DND-41 (cell line): ENCODE measurements at regions not wholly inside any gene's neighbourhood (a gene's known extent, or its start where the extent isn't known, plus 50 kb on each side); places are given as distances from the start of the nearest gene placed in this dataset.

Experiments used
- ATAC-seq: fragments of 200-7000 bp; cut with Tn5 transposase; 3 replicates; pipeline ENCODE4 v1.9.1; 2021; ENCODE audit warnings: low read depth; ENCODE audit not compliant: insufficient read depth
- DNase-seq: peaks from one replicate; pipeline ENCODE4 v3.0.0-alpha.2; 2020
- H2AFZ ChIP-seq: 2 replicates; pipeline ENCODE4 v1.6.0; 2012; ENCODE audit warnings: low read depth, low read length
- H3K27ac ChIP-seq: 2 replicates; pipeline ENCODE4 v1.5.1; 2012; ENCODE audit warnings: low read length, inconsistent platforms
- H3K27me3 ChIP-seq: fragments of 200-600 bp; sonication (generic); 2 replicates; pipeline ENCODE4 v1.6.0; 2012; ENCODE audit warnings: low read length, mild to moderate bottlenecking, inconsistent platforms; ENCODE audit not compliant: insufficient read depth, poor library complexity
- H3K36me3 ChIP-seq: 2 replicates; pipeline ENCODE4 v1.5.1; 2012; ENCODE audit warnings: low read length, inconsistent platforms; ENCODE audit not compliant: insufficient read depth
- H3K4me1 ChIP-seq: 2 replicates; pipeline ENCODE4 v1.5.1; 2012; ENCODE audit warnings: mild to moderate bottlenecking, low read length; ENCODE audit not compliant: insufficient read depth
- H3K4me2 ChIP-seq: 2 replicates; pipeline ENCODE4 v1.6.0; 2012; ENCODE audit warnings: mild to moderate bottlenecking, moderate library complexity, low read length, inconsistent platforms; ENCODE audit not compliant: insufficient read depth
- H3K4me3 ChIP-seq, 2 experiments: fragments of 200-600 bp in 1 of 2; shearing (Covaris generic) in 1 of 2; 2 replicates each; pipeline ENCODE4 v1.5.1; 2012 to 2016; ENCODE audit warnings: inconsistent platforms in 2 of 2, low read length in 2 of 2, mild to moderate bottlenecking in 2 of 2, low read depth in 1 of 2, moderate library complexity in 1 of 2
- H3K79me2 ChIP-seq: 2 replicates; pipeline ENCODE4 v1.6.0; 2012; ENCODE audit warnings: low read length, inconsistent platforms; ENCODE audit not compliant: insufficient read depth
- H3K9ac ChIP-seq: 2 replicates; pipeline ENCODE4 v1.6.0; 2012; ENCODE audit warnings: low read depth, mild to moderate bottlenecking, inconsistent platforms, low read length, moderate library complexity
- H3K9me3 ChIP-seq: 2 replicates; pipeline ENCODE4 v1.5.1; 2012; ENCODE audit warnings: low read length, moderate library complexity, mild to moderate bottlenecking, inconsistent platforms; ENCODE audit not compliant: insufficient read depth, severe bottlenecking
- H4K20me1 ChIP-seq: 2 replicates; pipeline ENCODE4 v1.6.0; 2012; ENCODE audit warnings: low read length; ENCODE audit not compliant: insufficient read depth
- EZH2 ChIP-seq: IDR thresholded peaks from 3 replicates; pipeline ENCODE4 v1.6.1; 2012; ENCODE audit warnings: borderline replicate concordance, low read depth, mild to moderate bottlenecking, moderate library complexity, low read length, inconsistent platforms; ENCODE audit not compliant: severe bottlenecking
- TF ChIP-seq, protein P1 (sequence below): IDR thresholded peaks from 2 replicates; pipeline ENCODE4 v1.5.1; 2012; ENCODE audit warnings: borderline replicate concordance, low read length, moderate library complexity, mild to moderate bottlenecking; ENCODE audit not compliant: poor library complexity, severe bottlenecking; ENCODE audit errors: extremely low read depth

- Histone ChIP-seq H3K9me3 (no peaks in the 10 kb centered on the region), H3K4me3 (no peak overlapping the region), H3K4me2 (no peak overlapping the region), H3K36me3 (no peaks in the 10 kb centered on the region), H3K4me1 (no peaks in the 10 kb centered on the region), H2AFZ (no peak overlapping the region), H4K20me1 (no peaks in the 10 kb centered on the region), H3K9ac (no peak overlapping the region), H3K79me2 (no peaks in the 10 kb centered on the region), H3K27ac (no peak overlapping the region), H3K27me3 (no peaks in the 10 kb centered on the region)
- no peak for ATAC-seq
- TF ChIP-seq, protein P1, sequence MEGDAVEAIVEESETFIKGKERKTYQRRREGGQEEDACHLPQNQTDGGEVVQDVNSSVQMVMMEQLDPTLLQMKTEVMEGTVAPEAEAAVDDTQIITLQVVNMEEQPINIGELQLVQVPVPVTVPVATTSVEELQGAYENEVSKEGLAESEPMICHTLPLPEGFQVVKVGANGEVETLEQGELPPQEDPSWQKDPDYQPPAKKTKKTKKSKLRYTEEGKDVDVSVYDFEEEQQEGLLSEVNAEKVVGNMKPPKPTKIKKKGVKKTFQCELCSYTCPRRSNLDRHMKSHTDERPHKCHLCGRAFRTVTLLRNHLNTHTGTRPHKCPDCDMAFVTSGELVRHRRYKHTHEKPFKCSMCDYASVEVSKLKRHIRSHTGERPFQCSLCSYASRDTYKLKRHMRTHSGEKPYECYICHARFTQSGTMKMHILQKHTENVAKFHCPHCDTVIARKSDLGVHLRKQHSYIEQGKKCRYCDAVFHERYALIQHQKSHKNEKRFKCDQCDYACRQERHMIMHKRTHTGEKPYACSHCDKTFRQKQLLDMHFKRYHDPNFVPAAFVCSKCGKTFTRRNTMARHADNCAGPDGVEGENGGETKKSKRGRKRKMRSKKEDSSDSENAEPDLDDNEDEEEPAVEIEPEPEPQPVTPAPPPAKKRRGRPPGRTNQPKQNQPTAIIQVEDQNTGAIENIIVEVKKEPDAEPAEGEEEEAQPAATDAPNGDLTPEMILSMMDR = no peak
- TF ChIP-seq EZH2 = no peak
- DNase-seq = no peak
Measured at GRCh38 chr3:90052425-90052950, 945.1 kb downstream of the EPHA3 start.

- H3K27ac ChIP-seq = no peak overlapping the region
- H3K9ac ChIP-seq = no peak overlapping the region
- ATAC-seq = no peak
- no peak overlapping the region for H3K4me2 ChIP-seq
- H3K4me1 ChIP-seq = no peaks in the 10 kb centered on the region
- H4K20me1 ChIP-seq = no peaks in the 10 kb centered on the region
- DNase-seq = no peak
- no peak for TF ChIP-seq EZH2
- TF ChIP-seq, protein P1 = no peak
- H3K4me3 ChIP-seq = no peak overlapping the region
- H2AFZ ChIP-seq = no peak overlapping the region
- H3K36me3 ChIP-seq = no peaks in the 10 kb centered on the region
- no peaks in the 10 kb centered on the region for H3K79me2 ChIP-seq
- no peaks in the 10 kb centered on the region for H3K9me3 ChIP-seq
- no peaks in the 10 kb centered on the region for H3K27me3 ChIP-seq
Measured at GRCh38 chr3:90054311-90054710, 946.9 kb downstream of the EPHA3 start.

GRCh38 chr3:90055666-90056065, 948.2 kb downstream of the EPHA3 start:
- Histone ChIP-seq H3K4me2 (no peak overlapping the region), H3K4me1 (no peaks in the 10 kb centered on the region), H3K9me3 (no peaks in the 10 kb centered on the region), H3K27me3 (no peaks in the 10 kb centered on the region), H3K36me3 (no peaks in the 10 kb centered on the region), H3K79me2 (no peaks in the 10 kb centered on the region), H4K20me1 (no peaks in the 10 kb centered on the region), H3K27ac (no peak overlapping the region), H3K9ac (no peak overlapping the region), H2AFZ (no peak overlapping the region), H3K4me3 (no peak overlapping the region)
- DNase-seq (no peak), ATAC-seq (no peak)
- TF ChIP-seq, protein P1 = no peak
- TF ChIP-seq EZH2 = no peak
